Body of pancreas (tissue), 4 donors: ENCODE measurements at regions not wholly inside any gene's neighbourhood (a gene's known extent, or its start where the extent isn't known, plus 50 kb on each side); places are given as distances from the start of the nearest gene placed in this dataset.

Experiments used
- CTCF ChIP-seq, 7 experiments: fragments of 450-650 bp in 4 of 7; fragments of 200-600 bp in 3 of 7; sonication (generic) in 3 of 7; IDR thresholded peaks; one replicate each; pipeline ENCODE4 v1.5.1; 2016 to 2019; ENCODE audit warnings: antibody characterized with exemption in 7 of 7
- POLR2A ChIP-seq, 3 donors: fragments of 450-650 bp; IDR thresholded peaks; one replicate each; pipeline ENCODE4 v1.6.1; 2016; ENCODE audit warnings: antibody characterized with exemption in 3 of 3, mild to moderate bottlenecking in 2 of 3

DNA sequence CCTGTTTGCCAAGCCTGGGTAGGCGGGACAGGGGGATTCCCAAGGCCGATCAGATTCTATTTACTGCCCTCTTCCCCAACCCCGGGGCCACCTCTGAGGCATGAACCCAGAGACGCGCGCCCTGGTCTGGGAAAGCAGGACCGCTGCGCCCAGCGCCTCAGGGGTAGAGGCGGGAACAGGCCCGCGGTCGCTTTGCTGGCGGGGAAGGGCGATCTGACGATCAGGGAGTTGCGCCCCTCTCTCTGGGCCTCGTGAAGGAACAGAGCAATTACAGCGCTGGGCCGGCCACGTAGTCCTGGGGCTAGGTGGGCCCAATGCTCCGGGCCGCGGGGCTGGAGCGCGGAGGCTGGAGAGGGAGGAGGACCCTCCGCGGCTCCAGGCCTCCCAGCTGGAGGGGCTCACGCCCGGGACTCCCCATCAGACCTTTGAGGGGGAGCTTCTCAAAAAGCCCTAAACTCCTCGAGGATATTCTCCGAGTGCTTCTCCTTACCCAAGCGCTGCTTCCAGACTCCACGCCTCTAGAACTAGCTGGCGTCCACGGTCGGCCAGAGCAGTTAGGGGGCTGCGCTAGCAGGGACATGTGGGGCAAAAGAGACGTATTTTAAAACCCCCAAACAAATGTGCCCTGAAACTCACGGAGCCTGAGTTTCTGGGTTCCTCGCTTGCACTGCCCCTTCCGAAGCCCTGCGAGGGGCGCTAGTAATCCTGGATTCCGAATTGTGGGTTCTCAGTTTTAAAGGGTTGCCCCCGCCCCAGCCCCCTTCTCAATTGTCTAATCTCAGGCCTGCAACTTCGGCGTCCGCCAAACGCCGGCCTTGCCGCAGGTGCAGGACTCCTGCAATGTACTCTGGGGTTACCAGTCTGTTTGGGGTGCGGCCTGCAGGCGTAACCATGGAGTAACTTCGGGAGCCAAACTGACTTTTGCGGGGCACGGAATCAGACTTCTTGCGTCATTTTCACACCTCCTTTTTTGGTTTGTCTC, 57.6 kb downstream of the TMEM174 start:
- no peak for TF ChIP-seq POLR2A (IDR thresholded peaks at IDR 0.05)
- TF ChIP-seq CTCF (IDR thresholded peaks at IDR 0.05), result no peak
